NCI-H2029 (cell line): ENCODE measurements at regions not wholly inside any gene's neighbourhood (a gene's known extent, or its start where the extent isn't known, plus 50 kb on each side); places are given as distances from the start of the nearest gene placed in this dataset.

Experiments
- DNase-seq: peaks from one replicate; lab custom pipeline; 2025; lab: John Stamatoyannopoulos, UW

GRCh38 chr12:30019366-30020140 lies 235.8 kb upstream of the TMTC1 start:
- DNase-seq, result no peak

DNA sequence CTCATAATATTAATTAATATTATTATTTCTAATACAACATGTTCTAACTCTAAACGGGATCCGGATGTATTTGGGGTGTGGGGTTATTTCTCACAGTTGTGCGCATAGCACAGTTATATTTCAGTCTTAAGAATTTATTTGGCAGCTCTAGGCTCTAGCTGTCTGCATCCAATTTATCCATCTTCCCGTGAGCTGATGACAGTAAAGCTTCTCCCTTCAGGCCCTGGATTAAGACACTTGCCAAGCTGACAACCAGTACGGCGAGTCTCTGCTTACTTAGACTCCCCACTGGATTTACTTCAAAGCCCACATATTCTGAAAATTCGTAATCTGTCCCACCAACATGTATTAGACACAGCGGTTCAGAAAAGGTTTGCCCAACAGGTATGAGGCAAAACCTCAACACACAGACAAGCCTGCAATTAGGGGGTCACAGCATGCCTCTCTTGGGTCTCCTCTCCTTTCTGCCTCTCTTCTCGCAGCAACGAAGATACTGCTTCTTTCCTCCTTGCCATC lies 232.9 kb upstream of the TMTC1 start:
- DNase-seq, result no peak

GRCh38 chr12:30015631-30016337 lies 232.0 kb upstream of the TMTC1 start:
- DNase-seq, result no peak

DNA sequence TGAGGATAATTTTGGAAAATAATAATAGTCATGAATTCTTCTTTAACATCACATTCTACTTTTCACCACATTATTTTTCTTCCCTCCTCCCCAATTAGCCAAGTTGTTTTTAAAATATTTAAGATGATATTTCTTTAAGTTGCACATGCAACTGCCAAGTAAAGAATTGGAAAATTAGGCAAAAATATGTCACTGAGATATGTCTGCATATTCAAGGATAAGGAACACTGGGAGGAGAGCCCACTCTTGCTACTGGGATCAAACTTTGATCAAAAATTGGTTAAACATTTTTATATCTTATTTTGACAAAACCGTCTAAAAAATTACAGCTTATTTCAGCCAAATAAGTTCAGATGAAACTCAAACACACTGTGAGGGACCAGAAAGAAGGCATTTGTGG lies 231.2 kb upstream of the TMTC1 start:
- no peak for DNase-seq

DNA sequence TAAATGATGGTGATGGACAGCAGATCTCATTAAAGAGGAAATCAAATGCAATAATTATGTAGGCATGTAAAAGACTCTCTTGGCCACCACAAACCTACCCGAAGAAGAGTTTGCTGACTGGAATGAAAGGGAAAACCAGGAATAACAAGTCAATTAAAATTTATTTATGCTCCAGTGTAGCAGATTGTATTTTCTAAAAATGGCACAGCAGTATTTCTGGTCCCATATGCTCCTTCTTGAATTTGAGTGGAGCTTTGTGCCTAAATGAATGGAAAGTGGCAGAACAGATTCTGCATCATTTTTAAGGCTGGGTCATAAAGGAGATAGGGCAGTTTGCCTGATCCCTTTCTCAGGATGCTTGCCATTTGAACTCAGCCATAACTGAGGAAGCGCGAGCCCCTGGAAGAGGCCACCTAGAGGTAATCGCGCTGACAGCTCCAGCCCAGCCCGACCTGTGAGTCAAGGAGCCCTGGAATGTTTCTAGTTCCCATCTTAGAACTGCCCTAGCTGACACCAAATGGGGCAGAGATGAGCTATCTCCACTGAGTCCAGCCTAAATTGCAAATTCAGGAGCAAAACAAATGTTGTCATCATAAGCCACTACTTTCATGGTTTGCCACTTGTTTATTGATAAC lies 229.2 kb upstream of the TMTC1 start:
- DNase-seq, result no peak

- no peak for DNase-seq
Measured at GRCh38 chr12:30010071-30011052, 226.6 kb upstream of the TMTC1 start.

GRCh38 chr12:30006021-30006420 lies 222.3 kb upstream of the TMTC1 start:
- no peak for DNase-seq

DNA sequence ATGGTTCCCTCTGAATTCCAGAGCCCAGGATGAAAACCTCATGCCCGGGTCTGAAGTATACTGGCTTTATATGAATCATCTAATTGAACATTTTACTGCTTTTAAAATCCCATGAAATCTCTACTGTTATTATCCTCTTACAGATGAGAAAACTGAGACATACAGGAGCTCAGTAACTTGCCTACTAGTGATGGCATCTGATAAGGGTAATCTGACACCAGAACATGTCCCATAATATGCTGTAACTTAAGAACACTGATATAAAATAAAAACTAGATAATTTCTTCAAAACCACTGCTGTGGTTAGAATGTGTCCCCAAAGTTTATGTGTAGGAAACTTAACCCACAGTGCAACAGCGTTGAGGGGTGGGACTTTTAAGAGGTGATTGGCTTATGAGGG lies 219.6 kb upstream of the TMTC1 start:
- DNase-seq, result no peak

DNA sequence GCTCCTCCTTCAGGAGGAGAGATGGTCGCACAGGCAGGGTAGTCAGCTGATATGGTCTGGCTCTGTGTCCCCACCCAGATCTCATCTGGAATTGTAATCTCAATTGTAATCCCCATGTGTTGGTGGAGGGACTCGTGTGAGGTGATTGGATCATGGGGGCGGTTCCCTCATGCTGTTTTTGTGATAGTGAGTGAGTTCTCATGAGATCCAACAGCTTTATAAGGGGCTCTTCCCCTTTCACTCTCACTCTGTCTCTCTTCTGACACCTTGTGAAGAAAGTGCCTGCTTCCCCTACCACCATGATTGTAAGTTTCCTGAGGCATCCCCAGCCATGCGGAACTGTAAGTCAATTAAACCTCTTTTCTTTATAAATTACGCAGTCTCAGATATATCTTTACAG lies 218.9 kb upstream of the TMTC1 start:
- DNase-seq, result no peak

GRCh38 chr12:30000401-30000800 lies 216.7 kb upstream of the TMTC1 start:
- DNase-seq, result no peak

DNA sequence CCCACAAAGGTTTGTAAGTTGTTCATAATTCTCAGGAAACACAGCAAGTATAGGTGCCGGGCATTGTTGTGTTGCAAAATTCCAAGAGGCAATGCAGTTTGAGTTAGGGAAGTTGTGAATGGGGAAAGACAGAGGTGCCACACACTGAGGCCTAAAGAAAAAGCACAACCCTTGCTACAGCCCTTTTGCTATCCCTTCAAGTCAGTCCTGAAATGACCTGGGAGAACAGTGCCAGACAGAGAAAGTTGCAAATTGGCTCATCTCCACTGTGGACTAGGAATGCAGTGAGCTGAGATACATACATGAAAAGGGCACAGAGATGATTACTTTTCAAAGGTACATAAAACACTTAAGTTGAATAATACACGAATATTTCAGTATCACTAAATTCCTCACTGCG lies 213.3 kb upstream of the TMTC1 start:
- no peak for DNase-seq

GRCh38 chr12:29992366-29992765 lies 208.6 kb upstream of the TMTC1 start:
- no peak for DNase-seq

GRCh38 chr12:29991924-29992323 lies 208.2 kb upstream of the TMTC1 start:
- no peak for DNase-seq

DNA sequence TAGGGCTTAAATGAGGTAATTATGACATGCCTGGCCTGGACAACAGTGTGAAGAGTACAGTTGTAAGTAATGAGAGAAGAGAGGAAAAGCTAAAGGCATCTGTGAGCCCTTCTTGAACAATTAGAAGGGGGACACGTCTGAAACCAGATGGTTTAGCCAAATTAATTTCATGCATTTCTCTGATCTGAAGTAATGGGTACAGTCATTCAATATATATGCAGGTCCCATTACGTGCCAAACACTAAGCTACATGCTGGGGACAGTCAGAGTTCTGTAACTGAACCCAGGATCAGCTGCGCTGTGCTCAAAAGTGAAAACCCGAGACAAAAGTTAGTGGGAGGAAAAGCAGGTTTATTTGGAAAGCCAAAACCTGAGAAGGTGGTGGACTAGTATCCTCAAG lies 207.2 kb upstream of the TMTC1 start:
- no peak for DNase-seq

- no peak for DNase-seq
Measured at GRCh38 chr12:29983851-29984250, 200.1 kb upstream of the TMTC1 start.

DNA sequence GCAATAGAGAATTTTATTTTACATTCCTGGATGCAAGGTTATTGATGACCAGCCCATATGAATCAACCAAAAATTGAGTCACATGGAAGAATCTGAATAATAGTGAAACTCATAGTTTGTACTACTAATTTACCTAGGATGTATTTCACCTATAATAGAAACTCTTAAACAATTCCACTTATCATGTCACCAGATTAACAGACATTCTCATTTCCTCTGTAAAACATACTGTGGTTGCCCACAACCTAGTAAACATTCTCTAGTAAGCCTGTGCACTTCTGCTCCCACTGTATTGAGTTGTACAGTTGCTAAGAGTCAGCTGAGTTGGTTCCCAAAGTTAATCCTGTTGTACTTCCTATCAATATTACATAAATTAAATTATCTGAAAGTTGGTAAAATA lies 196.6 kb upstream of the TMTC1 start:
- no peak for DNase-seq

DNA sequence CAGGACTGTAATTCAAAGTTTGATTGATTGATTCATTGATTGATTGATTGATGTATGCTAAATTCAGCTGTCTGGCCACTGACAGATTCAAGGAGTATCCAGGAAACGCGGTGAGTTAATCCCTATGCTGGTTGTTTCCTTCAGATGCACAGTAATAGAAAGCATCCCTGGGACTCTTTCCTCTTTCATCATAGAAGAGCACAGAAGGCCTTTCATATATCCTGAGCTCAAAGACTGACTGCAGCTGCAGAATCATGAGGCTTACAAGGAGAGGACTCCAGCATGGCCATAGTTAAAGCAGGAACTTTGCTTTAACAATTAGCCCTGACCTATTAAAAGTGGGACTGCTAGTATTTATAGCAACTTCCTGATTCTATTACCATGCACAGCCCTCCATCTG lies 187.7 kb upstream of the TMTC1 start:
- DNase-seq, result no peak

DNA sequence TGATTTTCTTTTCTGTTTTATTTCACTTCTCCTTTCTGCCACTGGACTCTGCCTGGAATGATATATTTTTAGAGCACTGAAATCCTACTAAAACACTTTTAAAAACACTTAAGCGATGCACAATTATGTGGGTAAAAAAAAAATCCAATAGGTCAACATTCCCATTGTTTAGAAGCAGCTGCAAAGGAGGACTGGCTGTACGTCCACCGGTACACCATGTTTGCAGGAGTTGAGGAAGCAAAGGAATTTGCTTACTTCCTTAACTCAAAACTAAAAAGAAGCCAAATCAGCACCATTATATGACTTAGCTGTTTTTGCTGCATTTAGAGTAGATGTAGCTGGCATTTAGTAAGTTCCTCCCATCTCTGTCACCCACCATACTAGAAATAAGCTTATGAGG lies 186.8 kb upstream of the TMTC1 start:
- no peak for DNase-seq

- no peak for DNase-seq
Measured at GRCh38 chr12:29962276-29963035, 178.7 kb upstream of the TMTC1 start.

GRCh38 chr12:29961231-29961630 lies 177.5 kb upstream of the TMTC1 start:
- DNase-seq, result no peak

DNA sequence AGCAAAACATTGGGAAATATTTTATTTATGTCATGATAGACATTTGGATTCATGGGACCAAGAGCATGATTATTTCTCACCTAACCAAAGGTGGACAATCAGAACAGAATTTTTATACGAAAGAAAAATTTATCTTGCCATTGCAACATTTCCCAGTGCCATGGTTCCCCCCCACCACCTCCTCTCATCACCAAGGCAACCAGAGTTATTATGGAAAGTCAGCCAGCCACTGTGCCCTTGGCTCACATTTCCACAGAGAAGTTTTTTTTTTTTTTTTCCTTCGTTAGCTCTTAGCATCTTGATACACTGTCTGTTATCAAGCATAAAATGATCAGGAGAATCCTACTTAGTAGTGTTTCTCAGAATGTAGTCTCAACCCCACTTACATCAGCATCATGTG lies 176.4 kb upstream of the TMTC1 start:
- no peak for DNase-seq
